ENCODE measurements at regions not wholly inside any gene's neighbourhood (a gene's known extent, or its start where the extent isn't known, plus 50 kb on each side); places are given as distances from the start of the nearest gene placed in this dataset.

DNA sequence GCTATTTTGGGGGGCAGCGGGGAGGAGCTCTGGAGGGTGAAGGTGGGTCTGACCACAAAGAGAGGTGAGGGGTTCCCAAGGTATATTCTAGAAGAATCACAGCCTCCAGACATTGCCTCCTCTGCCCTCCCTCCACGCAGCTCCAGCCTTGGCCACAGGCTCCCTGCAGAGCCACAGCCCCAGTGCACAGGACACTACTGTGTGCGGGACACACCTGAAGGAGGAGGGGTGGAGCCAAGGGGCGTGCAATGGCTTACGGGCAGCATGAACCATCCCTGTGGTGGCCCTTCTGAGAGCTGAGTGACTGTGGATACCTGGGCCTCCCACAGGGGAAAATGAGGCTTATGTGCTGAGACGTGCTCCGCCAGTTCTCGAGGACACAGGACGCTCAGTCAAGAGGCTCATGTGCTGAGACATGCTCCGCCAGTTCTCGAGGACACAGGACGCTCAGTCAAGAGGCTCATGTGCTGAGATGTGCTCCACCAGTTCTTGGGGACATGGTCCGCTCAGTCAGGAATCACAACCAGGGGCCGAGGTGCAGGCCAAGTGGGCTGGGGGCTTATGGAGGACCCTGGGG, 417.3 kb downstream of the SHANK2 start:
- Histone ChIP-seq H3K9ac (ENCODE audit: low read depth in 1 of 2, low read length in 2 of 2) (no peak overlapping the region), H3K27ac (ENCODE audit: low read depth in 1 of 2, low read length in 2 of 2) (no peak overlapping the region), H3K4me1 (ENCODE audit: control insufficient read depth in 4 of 4, insufficient read depth in 4 of 4, low read length in 3 of 4) (no peaks in the 10 kb centered on the region), H3K27me3 (ENCODE audit: control insufficient read depth in 4 of 4, insufficient read depth in 4 of 4, low read length in 3 of 4) (no peaks in the 10 kb centered on the region), H3K4me3 (ENCODE audit: low read depth in 1 of 3, low read length in 3 of 3) (no peak overlapping the region), H3K9me3 (ENCODE audit: control insufficient read depth in 4 of 4, low read length in 3 of 4) (no peaks in the 10 kb centered on the region), H3K36me3 (ENCODE audit: control insufficient read depth in 4 of 4, insufficient read depth in 3 of 4, low read depth in 1 of 4, low read length in 3 of 4) (peaks cover 0 to 4% (median 0%) of the 10 kb centered on the region in 4 donors)
- WGBS: 92% methylated on average over 14 of the region's 14 CpGs
- DNase-seq (ENCODE audit: low spot score): no peak
- TF ChIP-seq FOXA1 (IDR thresholded peaks at IDR 0.05) (no peak), RAD21 (IDR thresholded peaks at IDR 0.05) (no peak), HNF4G (IDR thresholded peaks at IDR 0.05) (no peak), NR2F2 (IDR thresholded peaks at IDR 0.05) (no peak), RXRA (IDR thresholded peaks at IDR 0.05) (no peak), FOXA2 (IDR thresholded peaks at IDR 0.05) (no peak), YY1 (IDR thresholded peaks at IDR 0.05) (no peak), HNF4A (conservative IDR thresholded peaks at IDR 0.05) (no peak), EGR1 (IDR thresholded peaks at IDR 0.05; ENCODE audit: low read depth in 2 of 2) (no peak)
- TF ChIP-seq, protein P1, sequence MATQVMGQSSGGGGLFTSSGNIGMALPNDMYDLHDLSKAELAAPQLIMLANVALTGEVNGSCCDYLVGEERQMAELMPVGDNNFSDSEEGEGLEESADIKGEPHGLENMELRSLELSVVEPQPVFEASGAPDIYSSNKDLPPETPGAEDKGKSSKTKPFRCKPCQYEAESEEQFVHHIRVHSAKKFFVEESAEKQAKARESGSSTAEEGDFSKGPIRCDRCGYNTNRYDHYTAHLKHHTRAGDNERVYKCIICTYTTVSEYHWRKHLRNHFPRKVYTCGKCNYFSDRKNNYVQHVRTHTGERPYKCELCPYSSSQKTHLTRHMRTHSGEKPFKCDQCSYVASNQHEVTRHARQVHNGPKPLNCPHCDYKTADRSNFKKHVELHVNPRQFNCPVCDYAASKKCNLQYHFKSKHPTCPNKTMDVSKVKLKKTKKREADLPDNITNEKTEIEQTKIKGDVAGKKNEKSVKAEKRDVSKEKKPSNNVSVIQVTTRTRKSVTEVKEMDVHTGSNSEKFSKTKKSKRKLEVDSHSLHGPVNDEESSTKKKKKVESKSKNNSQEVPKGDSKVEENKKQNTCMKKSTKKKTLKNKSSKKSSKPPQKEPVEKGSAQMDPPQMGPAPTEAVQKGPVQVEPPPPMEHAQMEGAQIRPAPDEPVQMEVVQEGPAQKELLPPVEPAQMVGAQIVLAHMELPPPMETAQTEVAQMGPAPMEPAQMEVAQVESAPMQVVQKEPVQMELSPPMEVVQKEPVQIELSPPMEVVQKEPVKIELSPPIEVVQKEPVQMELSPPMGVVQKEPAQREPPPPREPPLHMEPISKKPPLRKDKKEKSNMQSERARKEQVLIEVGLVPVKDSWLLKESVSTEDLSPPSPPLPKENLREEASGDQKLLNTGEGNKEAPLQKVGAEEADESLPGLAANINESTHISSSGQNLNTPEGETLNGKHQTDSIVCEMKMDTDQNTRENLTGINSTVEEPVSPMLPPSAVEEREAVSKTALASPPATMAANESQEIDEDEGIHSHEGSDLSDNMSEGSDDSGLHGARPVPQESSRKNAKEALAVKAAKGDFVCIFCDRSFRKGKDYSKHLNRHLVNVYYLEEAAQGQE (IDR thresholded peaks at IDR 0.05): no peak
- TF ChIP-seq, protein P2, sequence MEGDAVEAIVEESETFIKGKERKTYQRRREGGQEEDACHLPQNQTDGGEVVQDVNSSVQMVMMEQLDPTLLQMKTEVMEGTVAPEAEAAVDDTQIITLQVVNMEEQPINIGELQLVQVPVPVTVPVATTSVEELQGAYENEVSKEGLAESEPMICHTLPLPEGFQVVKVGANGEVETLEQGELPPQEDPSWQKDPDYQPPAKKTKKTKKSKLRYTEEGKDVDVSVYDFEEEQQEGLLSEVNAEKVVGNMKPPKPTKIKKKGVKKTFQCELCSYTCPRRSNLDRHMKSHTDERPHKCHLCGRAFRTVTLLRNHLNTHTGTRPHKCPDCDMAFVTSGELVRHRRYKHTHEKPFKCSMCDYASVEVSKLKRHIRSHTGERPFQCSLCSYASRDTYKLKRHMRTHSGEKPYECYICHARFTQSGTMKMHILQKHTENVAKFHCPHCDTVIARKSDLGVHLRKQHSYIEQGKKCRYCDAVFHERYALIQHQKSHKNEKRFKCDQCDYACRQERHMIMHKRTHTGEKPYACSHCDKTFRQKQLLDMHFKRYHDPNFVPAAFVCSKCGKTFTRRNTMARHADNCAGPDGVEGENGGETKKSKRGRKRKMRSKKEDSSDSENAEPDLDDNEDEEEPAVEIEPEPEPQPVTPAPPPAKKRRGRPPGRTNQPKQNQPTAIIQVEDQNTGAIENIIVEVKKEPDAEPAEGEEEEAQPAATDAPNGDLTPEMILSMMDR (IDR thresholded peaks at IDR 0.05; ENCODE audit: low read depth, low read length, missing input control): no peak
- TF ChIP-seq, protein P3, sequence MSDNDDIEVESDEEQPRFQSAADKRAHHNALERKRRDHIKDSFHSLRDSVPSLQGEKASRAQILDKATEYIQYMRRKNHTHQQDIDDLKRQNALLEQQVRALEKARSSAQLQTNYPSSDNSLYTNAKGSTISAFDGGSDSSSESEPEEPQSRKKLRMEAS (IDR thresholded peaks at IDR 0.05): no peak
- TF ChIP-seq, protein P4, sequence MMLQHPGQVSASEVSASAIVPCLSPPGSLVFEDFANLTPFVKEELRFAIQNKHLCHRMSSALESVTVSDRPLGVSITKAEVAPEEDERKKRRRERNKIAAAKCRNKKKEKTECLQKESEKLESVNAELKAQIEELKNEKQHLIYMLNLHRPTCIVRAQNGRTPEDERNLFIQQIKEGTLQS (IDR thresholded peaks at IDR 0.05): no peak

DNA sequence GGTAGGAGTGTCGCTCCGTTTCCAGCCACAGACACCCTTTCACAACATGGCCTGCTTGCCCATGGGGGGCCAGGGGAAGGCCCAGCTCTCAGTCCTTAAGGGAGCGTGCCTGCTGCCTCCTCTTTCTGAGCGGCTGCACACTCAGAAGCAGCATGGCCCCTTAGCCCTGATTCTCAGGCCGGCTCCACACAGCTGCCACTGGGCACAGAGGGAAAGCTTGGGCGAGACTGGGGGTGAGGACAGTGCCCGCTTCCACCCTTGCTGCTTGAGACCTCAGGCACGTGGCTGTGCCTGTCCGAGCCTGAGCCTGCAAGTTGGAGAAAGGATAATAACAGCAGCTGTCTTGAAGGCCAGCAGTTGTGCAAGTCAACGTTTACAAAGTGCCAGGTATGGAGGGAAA, 416.3 kb downstream of the SHANK2 start:
- no peaks in the 10 kb centered on the region for H3K27me3 ChIP-seq (ENCODE audit: control insufficient read depth in 4 of 4, insufficient read depth in 4 of 4, low read length in 3 of 4)
- no peak for TF ChIP-seq FOXA1 (IDR thresholded peaks at IDR 0.05)
- no peak for TF ChIP-seq GABPA (IDR thresholded peaks at IDR 0.05 in 1 of 2, conservative IDR thresholded peaks at IDR 0.05 in 1 of 2)
- no peak for TF ChIP-seq RAD21 (IDR thresholded peaks at IDR 0.05)
- TF ChIP-seq, protein P3 (IDR thresholded peaks at IDR 0.05): no peak
- TF ChIP-seq, protein P5, sequence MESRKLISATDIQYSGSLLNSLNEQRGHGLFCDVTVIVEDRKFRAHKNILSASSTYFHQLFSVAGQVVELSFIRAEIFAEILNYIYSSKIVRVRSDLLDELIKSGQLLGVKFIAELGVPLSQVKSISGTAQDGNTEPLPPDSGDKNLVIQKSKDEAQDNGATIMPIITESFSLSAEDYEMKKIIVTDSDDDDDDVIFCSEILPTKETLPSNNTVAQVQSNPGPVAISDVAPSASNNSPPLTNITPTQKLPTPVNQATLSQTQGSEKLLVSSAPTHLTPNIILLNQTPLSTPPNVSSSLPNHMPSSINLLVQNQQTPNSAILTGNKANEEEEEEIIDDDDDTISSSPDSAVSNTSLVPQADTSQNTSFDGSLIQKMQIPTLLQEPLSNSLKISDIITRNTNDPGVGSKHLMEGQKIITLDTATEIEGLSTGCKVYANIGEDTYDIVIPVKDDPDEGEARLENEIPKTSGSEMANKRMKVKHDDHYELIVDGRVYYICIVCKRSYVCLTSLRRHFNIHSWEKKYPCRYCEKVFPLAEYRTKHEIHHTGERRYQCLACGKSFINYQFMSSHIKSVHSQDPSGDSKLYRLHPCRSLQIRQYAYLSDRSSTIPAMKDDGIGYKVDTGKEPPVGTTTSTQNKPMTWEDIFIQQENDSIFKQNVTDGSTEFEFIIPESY (IDR thresholded peaks at IDR 0.05): no peak

More for the DNA sequence above, 416.3 kb downstream of the SHANK2 start:
- Histone ChIP-seq H3K4me3 (ENCODE audit: low read depth in 1 of 3, low read length in 3 of 3) (no peak overlapping the region), H3K27ac (ENCODE audit: low read depth in 1 of 2, low read length in 2 of 2) (no peak overlapping the region), H3K9me3 (ENCODE audit: control insufficient read depth in 4 of 4, low read length in 3 of 4) (no peaks in the 10 kb centered on the region), H3K36me3 (ENCODE audit: control insufficient read depth in 4 of 4, insufficient read depth in 3 of 4, low read depth in 1 of 4, low read length in 3 of 4) (peaks cover 0 to 4% (median 0%) of the 10 kb centered on the region in 4 donors), H3K4me1 (ENCODE audit: control insufficient read depth in 4 of 4, insufficient read depth in 4 of 4, low read length in 3 of 4) (no peaks in the 10 kb centered on the region), H3K9ac (ENCODE audit: low read depth in 1 of 2, low read length in 2 of 2) (no peak overlapping the region)
- DNase-seq (ENCODE audit: low spot score): no peak
- WGBS: 89% methylated on average over 10 of the region's 10 CpGs

Data from liver (tissue), 8 donors.